SJCRH30 (cell line): ENCODE measurements at regions not wholly inside any gene's neighbourhood (a gene's known extent, or its start where the extent isn't known, plus 50 kb on each side); places are given as distances from the start of the nearest gene placed in this dataset.
"Not testable (repeated sequence)": the region's sequence is repeated elsewhere in the genome, so short reads cannot be mapped to it uniquely, and the experiment has no call there.

Experiments used
- DNase-seq, 2 experiments: peaks; one replicate each; pipeline ENCODE4 v3.0.0-alpha.2; 2015 to 2020
- H3K27ac ChIP-seq: fragments of 250-450 bp; sonication (Bioruptor Pico); 2 replicates; pipeline ENCODE4 v1.5.1; 2020; ENCODE audit warnings: mild to moderate bottlenecking, moderate library complexity
- H3K27me3 ChIP-seq: fragments of 250-450 bp; sonication (Bioruptor Pico); 2 replicates; pipeline ENCODE4 v1.5.1; 2020; ENCODE audit warnings: mild to moderate bottlenecking, moderate library complexity
- H3K36me3 ChIP-seq: fragments of 250-450 bp; sonication (Bioruptor Pico); 2 replicates; pipeline ENCODE4 v1.5.1; 2020; ENCODE audit warnings: mild to moderate bottlenecking, moderate library complexity
- H3K4me1 ChIP-seq: fragments of 250-450 bp; sonication (Bioruptor Pico); 2 replicates; pipeline ENCODE4 v1.5.1; 2020; ENCODE audit warnings: mild to moderate bottlenecking, moderate library complexity
- H3K4me3 ChIP-seq: fragments of 250-450 bp; sonication (Bioruptor Pico); 2 replicates; pipeline ENCODE4 v1.5.1; 2020; ENCODE audit warnings: mild to moderate bottlenecking, moderate library complexity
- H3K9me3 ChIP-seq: fragments of 250-450 bp; sonication (Bioruptor Pico); replicated peaks from 2 replicates; pipeline ENCODE4 v1.5.1; 2020; ENCODE audit warnings: mild to moderate bottlenecking, moderate library complexity

- H3K4me1 ChIP-seq, DNase-seq, H3K4me3 ChIP-seq, H3K27me3 ChIP-seq, H3K27ac ChIP-seq, H3K36me3 ChIP-seq, H3K9me3 ChIP-seq: not testable (repeated sequence)
Observed at GRCh38 chr22:11561744-11562143, 3966.2 kb upstream of the OR11H1 start.

- H3K36me3 ChIP-seq, H3K4me3 ChIP-seq, H3K9me3 ChIP-seq, H3K27ac ChIP-seq, H3K27me3 ChIP-seq, H3K4me1 ChIP-seq: not testable (repeated sequence)
- peak; percentile 17 to 32 for DNase-seq
Observed at GRCh38 chr22:11568837-11569563, 3959.0 kb upstream of the OR11H1 start.

- H3K36me3 ChIP-seq, H3K4me3 ChIP-seq, H3K9me3 ChIP-seq, H3K4me1 ChIP-seq, H3K27me3 ChIP-seq, H3K27ac ChIP-seq: not testable (repeated sequence)
- peak; percentile 6 to 33 for DNase-seq
Observed at GRCh38 chr22:11569564-11569940, 3958.4 kb upstream of the OR11H1 start.

- not testable (repeated sequence) for H3K9me3 ChIP-seq, DNase-seq, H3K27me3 ChIP-seq, H3K4me1 ChIP-seq, H3K4me3 ChIP-seq, H3K36me3 ChIP-seq, H3K27ac ChIP-seq
Observed at GRCh38 chr22:11573154-11573553, 3954.8 kb upstream of the OR11H1 start.

- not testable (repeated sequence) for H3K36me3 ChIP-seq, H3K4me3 ChIP-seq, DNase-seq, H3K9me3 ChIP-seq, H3K27me3 ChIP-seq, H3K27ac ChIP-seq, H3K4me1 ChIP-seq
Observed at GRCh38 chr22:11574231-11574630, 3953.8 kb upstream of the OR11H1 start.

- not testable (repeated sequence) for H3K4me1 ChIP-seq, H3K9me3 ChIP-seq, H3K36me3 ChIP-seq, H3K4me3 ChIP-seq, H3K27me3 ChIP-seq, H3K27ac ChIP-seq, DNase-seq
Observed at GRCh38 chr22:11574659-11575058, 3953.3 kb upstream of the OR11H1 start.

- not testable (repeated sequence) for H3K27ac ChIP-seq, H3K27me3 ChIP-seq, DNase-seq, H3K4me3 ChIP-seq, H3K4me1 ChIP-seq, H3K36me3 ChIP-seq, H3K9me3 ChIP-seq
Observed at GRCh38 chr22:11576740-11577139, 3951.3 kb upstream of the OR11H1 start.

- not testable (repeated sequence) for H3K4me3 ChIP-seq, H3K36me3 ChIP-seq, H3K27me3 ChIP-seq, DNase-seq, H3K27ac ChIP-seq, H3K9me3 ChIP-seq, H3K4me1 ChIP-seq
Observed at GRCh38 chr22:11578115-11578514, 3949.9 kb upstream of the OR11H1 start.

- not testable (repeated sequence) for H3K9me3 ChIP-seq, H3K4me3 ChIP-seq, H3K27me3 ChIP-seq, H3K36me3 ChIP-seq, H3K27ac ChIP-seq, H3K4me1 ChIP-seq, DNase-seq
Observed at GRCh38 chr22:11578551-11578950, 3949.4 kb upstream of the OR11H1 start.

GRCh38 chr22:11582048-11582447 is 3945.9 kb upstream of the OR11H1 start:
- not testable (repeated sequence) for H3K36me3 ChIP-seq, H3K27ac ChIP-seq, H3K4me3 ChIP-seq, H3K9me3 ChIP-seq, H3K27me3 ChIP-seq, DNase-seq, H3K4me1 ChIP-seq

GRCh38 chr22:11584231-11584630 is 3943.8 kb upstream of the OR11H1 start:
- H3K4me3 ChIP-seq, H3K9me3 ChIP-seq, H3K27me3 ChIP-seq, DNase-seq, H3K4me1 ChIP-seq, H3K36me3 ChIP-seq, H3K27ac ChIP-seq: not testable (repeated sequence)

GRCh38 chr22:11594552-11594951 is 3933.4 kb upstream of the OR11H1 start:
- not testable (repeated sequence) for H3K27me3 ChIP-seq, DNase-seq, H3K4me1 ChIP-seq, H3K9me3 ChIP-seq, H3K4me3 ChIP-seq, H3K27ac ChIP-seq, H3K36me3 ChIP-seq

GRCh38 chr22:11597666-11598358 is 3930.2 kb upstream of the OR11H1 start:
- not testable (repeated sequence) for H3K9me3 ChIP-seq, H3K4me3 ChIP-seq

GRCh38 chr22:11598492-11599440 is 3929.2 kb upstream of the OR11H1 start:
- DNase-seq = no peak
- no peaks in the 10 kb centered on the region for H3K4me1 ChIP-seq
- no peaks in the 10 kb centered on the region for H3K36me3 ChIP-seq
- no peaks in the 10 kb centered on the region for H3K27me3 ChIP-seq
- no peaks in the 10 kb centered on the region for H3K9me3 ChIP-seq
- H3K27ac ChIP-seq = no peak overlapping the region
- no peak overlapping the region for H3K4me3 ChIP-seq

More at GRCh38 chr22:11597666-11598358, 3930.2 kb upstream of the OR11H1 start:
- H3K27me3 ChIP-seq, DNase-seq, H3K36me3 ChIP-seq, H3K27ac ChIP-seq, H3K4me1 ChIP-seq: not testable (repeated sequence)

- H3K9me3 ChIP-seq, H3K27me3 ChIP-seq, H3K36me3 ChIP-seq, H3K4me3 ChIP-seq, H3K27ac ChIP-seq, DNase-seq, H3K4me1 ChIP-seq: not testable (repeated sequence)
Observed at GRCh38 chr22:11599456-11599855, 3928.5 kb upstream of the OR11H1 start.
